22Rv1 (cell line): ENCODE measurements at regions not wholly inside any gene's neighbourhood (a gene's known extent, or its start where the extent isn't known, plus 50 kb on each side); places are given as distances from the start of the nearest gene placed in this dataset.

ENCODE experiments used
- CTCF ChIP-seq: fragments of 450-650 bp; IDR thresholded peaks from 2 replicates; pipeline ENCODE4 v1.5.1; 2017; ENCODE audit warnings: mild to moderate bottlenecking
- ZFX ChIP-seq: fragments of 450-650 bp; IDR thresholded peaks from 2 replicates; pipeline ENCODE4 v1.6.1; 2017; ENCODE audit warnings: antibody characterized with exemption, borderline replicate concordance

- no peak for TF ChIP-seq CTCF
- no peak for TF ChIP-seq ZFX
Measured at GRCh38 chr12:34205401-34205800, 183.1 kb downstream of the ALG10 start.
